GM23248 (cell line): ENCODE measurements at regions not wholly inside any gene's neighbourhood (a gene's known extent, or its start where the extent isn't known, plus 50 kb on each side); places are given as distances from the start of the nearest gene placed in this dataset.
A peak's percentile ranks its signal among the peaks of the same experiment; 100 is the strongest.
"Not testable (repeated sequence)": the region's sequence is repeated elsewhere in the genome, so short reads cannot be mapped to it uniquely, and the experiment has no call there.

Experiments
- DNase-seq: peaks from one replicate; pipeline ENCODE4 v3.0.0-alpha.2; 2015
- H2AFZ ChIP-seq: fragments of 200-600 bp; sonication (generic); 2 replicates; pipeline ENCODE4 v1.6.1; 2016; ENCODE audit warnings: antibody characterized with exemption
- H3F3A ChIP-seq: fragments of 200-600 bp; sonication (generic); 2 replicates; pipeline ENCODE4 v1.6.1; 2016; ENCODE audit warnings: mild to moderate bottlenecking, antibody characterized with exemption, mixed run types; ENCODE audit not compliant: insufficient read depth
- H3K27ac ChIP-seq: fragments of 200-600 bp; sonication (generic); 2 replicates; pipeline ENCODE4 v1.5.1; 2016; ENCODE audit warnings: mild to moderate bottlenecking
- H3K27me3 ChIP-seq: fragments of 200-600 bp; sonication (generic); replicated peaks from 2 replicates; pipeline ENCODE4 v1.6.1; 2016; ENCODE audit warnings: mild to moderate bottlenecking; ENCODE audit not compliant: insufficient read depth
- H3K36me3 ChIP-seq: fragments of 200-600 bp; sonication (generic); 2 replicates; pipeline ENCODE4 v1.6.1; 2016; ENCODE audit warnings: low read depth, mild to moderate bottlenecking
- H3K4me1 ChIP-seq: fragments of 200-600 bp; sonication (generic); 2 replicates; pipeline ENCODE4 v1.6.1; 2016; ENCODE audit warnings: mild to moderate bottlenecking; ENCODE audit not compliant: insufficient read depth
- H3K4me2 ChIP-seq: fragments of 200-600 bp; sonication (generic); one replicate; pipeline ENCODE4 v1.6.1; 2016; ENCODE audit warnings: mild to moderate bottlenecking; ENCODE audit not compliant: unreplicated experiment
- H3K4me3 ChIP-seq: fragments of 200-600 bp; sonication (generic); 2 replicates; pipeline ENCODE4 v1.5.1; 2016; ENCODE audit warnings: mild to moderate bottlenecking
- H3K79me2 ChIP-seq: fragments of 200-600 bp; sonication (generic); 2 replicates; pipeline ENCODE4 v1.6.1; 2016; ENCODE audit warnings: mild to moderate bottlenecking; ENCODE audit not compliant: insufficient read depth
- H3K9ac ChIP-seq: fragments of 200-600 bp; sonication (generic); 2 replicates; pipeline ENCODE4 v1.6.1; 2016; ENCODE audit warnings: mild to moderate bottlenecking
- H3K9me2 ChIP-seq: fragments of 200-600 bp; sonication (generic); 2 replicates; pipeline ENCODE4 v1.6.1; 2016; ENCODE audit warnings: mixed run types, mild to moderate bottlenecking, moderate library complexity; ENCODE audit not compliant: insufficient read depth
- H3K9me3 ChIP-seq: fragments of 200-600 bp; sonication (generic); one replicate; pipeline ENCODE4 v1.6.1; 2017; ENCODE audit warnings: low read depth
- H4K20me1 ChIP-seq: fragments of 200-600 bp; sonication (generic); 2 replicates; pipeline ENCODE4 v1.6.0; 2016; ENCODE audit not compliant: insufficient read depth
- WGBS, 2 experiments: methylation state at CpG; one replicate each; pipeline ENCODE4 v1.1.6; 2015 to 2017; ENCODE audit warnings: low lambda C conversion rate in 2 of 2, low coverage in 1 of 2; ENCODE audit errors: missing lambda C conversion rate in 2 of 2; 5-methylcytosine and 5-hydroxymethylcytosine counted together
- in situ Hi-C: fragments of 300-500 bp; cut with MboI; formaldehyde crosslinking; loops from 2 replicates; pipeline ENCODE4 v1.15.0; 2020

DNA sequence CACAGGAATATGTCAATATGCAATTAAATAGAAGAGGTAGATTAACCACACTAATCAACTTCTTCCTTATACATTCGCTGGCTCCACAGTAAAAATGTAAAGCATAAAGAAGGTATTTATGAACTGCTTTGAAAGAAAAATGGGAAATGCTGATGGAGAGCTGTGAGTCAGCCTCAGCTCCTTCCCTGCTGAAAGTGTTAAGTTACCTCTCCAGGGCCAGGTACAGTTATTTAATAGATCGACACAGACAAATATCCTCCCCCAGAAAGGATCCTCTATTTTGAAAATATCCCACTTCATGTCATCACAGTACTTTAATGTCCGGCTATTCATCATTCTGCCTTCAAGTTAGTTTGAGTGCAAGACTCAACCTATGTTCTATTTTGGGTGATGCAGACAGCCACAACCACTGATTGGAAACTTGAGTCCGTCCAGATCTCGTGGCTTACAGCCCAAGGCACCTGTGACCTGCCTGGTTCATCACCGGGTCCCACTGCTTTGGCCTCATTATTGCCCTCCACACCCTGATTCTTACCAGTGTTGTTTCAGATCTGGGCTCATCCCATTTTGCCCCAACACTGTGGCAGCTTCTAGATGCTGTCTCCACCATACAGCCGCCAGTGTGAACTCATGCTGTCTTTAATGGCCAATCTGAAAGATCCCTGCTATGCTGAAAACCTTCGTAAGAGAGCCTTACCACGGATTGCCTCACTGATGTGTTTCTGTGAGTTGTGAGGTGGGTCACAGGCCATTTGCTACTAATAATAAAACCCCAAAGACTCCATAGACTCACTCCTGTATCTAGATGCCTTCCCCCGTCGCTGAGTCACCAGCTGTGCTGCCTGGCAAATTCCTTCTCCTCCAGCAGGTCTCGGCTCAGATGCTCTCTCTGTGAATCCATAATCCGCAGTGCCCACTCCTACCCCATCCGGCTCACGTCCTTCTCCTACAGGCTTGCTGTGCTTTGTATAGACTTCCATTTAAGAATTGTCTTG is 56.2 kb upstream of the DDAH1 start:
- peak overlapping the region; percentile 65 for H3K9ac ChIP-seq
- 15 to 25% methylated on average over 11 to 12 of the region's 15 CpGs for WGBS, 2 experiments
- H3K36me3 ChIP-seq, H2AFZ ChIP-seq, H3K9me2 ChIP-seq, in situ Hi-C loops, H3K27me3 ChIP-seq, H3K9me3 ChIP-seq, H4K20me1 ChIP-seq: not testable (repeated sequence)
- H3K4me3 ChIP-seq: peak overlapping the region; percentile 19
- DNase-seq: peak; percentile 84
- H3K4me1 ChIP-seq: peaks cover 58% of the 10 kb centered on the region
- H3K79me2 ChIP-seq: peaks cover 70% of the 10 kb centered on the region
- peak overlapping the region; percentile 83 for H3K27ac ChIP-seq
- H3F3A ChIP-seq: peaks cover 66% of the 10 kb centered on the region
- H3K4me2 ChIP-seq: peak overlapping the region; percentile 59

DNA sequence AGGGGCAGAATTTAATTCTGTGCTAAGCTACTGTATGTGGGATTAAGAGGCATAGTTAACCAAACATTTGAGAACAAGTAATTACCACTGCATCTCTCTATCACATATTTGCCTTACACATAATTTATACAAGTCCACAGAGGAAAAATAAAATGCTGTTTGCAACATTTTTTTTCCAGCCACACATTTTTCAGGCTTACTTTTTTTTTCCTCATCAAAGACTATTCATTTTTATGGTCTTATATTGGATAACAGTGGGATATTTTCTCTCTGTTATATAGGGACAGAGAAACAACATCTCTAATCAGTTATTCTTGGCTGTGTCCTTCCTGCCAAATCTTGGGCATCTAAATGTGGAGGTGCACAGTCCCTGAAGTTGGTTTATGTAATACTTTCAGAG is 57.5 kb upstream of the DDAH1 start:
- Histone ChIP-seq H3K4me2 (peak overlapping the region; percentile 59), H3K9ac (peak overlapping the region; percentile 28; the same call in 1 of the 2 replicates), H3K79me2 (peaks cover 71% of the 10 kb centered on the region), H3K4me3 (0 out of 2 replicates have a peak overlapping the region, but pooled peaks have one; percentile 29), H3K27ac (peak overlapping the region; percentile 94), H3F3A (peaks cover 77% of the 10 kb centered on the region), H3K4me1 (peaks cover 68% of the 10 kb centered on the region)
- H3K9me2 ChIP-seq, H2AFZ ChIP-seq, H3K36me3 ChIP-seq, H3K9me3 ChIP-seq, H3K27me3 ChIP-seq, H4K20me1 ChIP-seq, in situ Hi-C loops, DNase-seq: not testable (repeated sequence)

DNA sequence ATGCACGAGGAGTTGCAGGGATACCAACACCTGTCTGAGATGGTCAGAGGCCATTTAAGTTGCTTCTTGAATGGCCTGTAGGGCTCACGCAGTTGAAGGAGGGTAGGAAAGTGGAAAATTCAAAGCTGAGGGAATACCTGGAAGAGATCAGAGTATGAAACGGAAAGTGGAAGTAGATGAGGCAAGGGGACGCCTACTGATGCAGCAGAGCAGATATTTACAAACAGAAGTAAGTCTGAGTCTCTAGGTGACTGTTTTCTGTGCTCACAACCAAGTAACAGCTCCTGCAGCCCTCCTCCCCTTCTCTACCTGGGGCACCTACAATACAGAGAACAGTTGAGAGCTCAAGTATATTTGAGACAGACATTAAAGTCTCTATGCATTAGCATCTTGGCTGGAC is 57.5 kb upstream of the CCN1 start:
- peaks cover 77% of the 10 kb centered on the region for H3F3A ChIP-seq
- H3K36me3 ChIP-seq, H3K9me3 ChIP-seq, in situ Hi-C loops, H3K4me2 ChIP-seq, H2AFZ ChIP-seq, H3K4me3 ChIP-seq, H3K9me2 ChIP-seq, H3K9ac ChIP-seq, DNase-seq, H4K20me1 ChIP-seq, H3K27me3 ChIP-seq: not testable (repeated sequence)
- H3K4me1 ChIP-seq: peaks cover 67% of the 10 kb centered on the region
- 91 to 97% methylated on average over 3 to 4 of the region's 4 CpGs for WGBS, 2 experiments
- H3K27ac ChIP-seq: peak overlapping the region; percentile 94
- peaks cover 71% of the 10 kb centered on the region for H3K79me2 ChIP-seq

DNA sequence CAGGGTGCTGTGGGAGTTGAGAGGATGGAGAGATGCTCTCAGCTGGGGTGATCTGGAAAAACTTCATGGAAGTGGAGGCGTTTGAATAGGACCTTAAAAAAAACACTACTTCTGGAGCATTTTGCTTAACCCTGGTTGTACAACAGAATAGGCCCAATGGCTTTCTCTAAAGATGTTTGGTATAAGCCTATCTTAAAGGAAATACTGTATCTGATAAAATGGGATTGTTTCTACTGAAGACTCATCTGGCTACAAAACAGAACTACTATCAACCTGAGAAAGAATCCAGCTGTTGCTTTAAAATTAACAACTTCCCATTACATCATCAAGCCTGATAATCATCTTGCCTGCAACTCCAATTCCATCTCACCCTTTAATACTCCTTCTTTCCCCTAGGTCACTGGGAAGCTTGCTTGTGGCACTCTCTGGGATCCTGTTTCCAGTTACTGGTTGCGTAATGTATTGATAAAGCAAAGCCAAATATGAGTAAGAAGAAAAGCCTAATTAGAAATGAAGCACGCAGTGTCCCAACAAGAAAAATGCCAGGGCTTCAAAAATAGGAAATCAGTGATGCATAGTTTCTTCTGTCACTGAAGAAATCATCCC is 56.2 kb upstream of the CCN1 start:
- H4K20me1 ChIP-seq, H3K9me3 ChIP-seq, H3K36me3 ChIP-seq, H3K9me2 ChIP-seq, H3K4me3 ChIP-seq, H3K27me3 ChIP-seq, in situ Hi-C loops, H2AFZ ChIP-seq: not testable (repeated sequence)
- Histone ChIP-seq H3K27ac (peak overlapping the region; percentile 94), H3K9ac (peak overlapping the region; percentile 76), H3K4me2 (peak overlapping the region; percentile 76), H3K79me2 (peaks cover 69% of the 10 kb centered on the region), H3F3A (peaks cover 67% of the 10 kb centered on the region), H3K4me1 (peaks cover 63% of the 10 kb centered on the region)
- DNase-seq: peak; percentile 69
- 9 to 11% methylated on average over 2 of the region's 3 CpGs for WGBS, 2 experiments

DNA sequence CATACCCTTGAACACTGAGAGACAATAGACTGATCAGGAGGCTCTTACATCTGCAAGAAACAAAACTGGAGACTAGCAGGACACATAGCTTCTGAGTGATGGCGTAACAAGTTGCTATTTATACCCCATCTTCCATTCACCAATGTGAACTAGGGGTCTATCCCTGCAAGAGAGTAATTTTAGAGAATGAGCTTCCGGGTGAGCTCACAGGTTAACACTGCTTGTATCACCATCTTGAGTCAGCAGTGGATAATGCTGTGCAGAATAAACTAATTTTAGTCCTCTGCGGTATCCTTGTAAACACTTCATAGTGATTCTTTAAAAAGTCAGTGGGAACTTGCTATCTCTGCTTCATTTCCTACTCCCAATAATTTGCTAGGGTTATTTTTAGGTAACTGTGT is 55.0 kb upstream of the CCN1 start:
- H3K4me1 ChIP-seq: peaks cover 50% of the 10 kb centered on the region
- H3K27ac ChIP-seq: peak overlapping the region; percentile 94
- peak; percentile 62 for DNase-seq
- peaks cover 65% of the 10 kb centered on the region for H3K79me2 ChIP-seq
- H2AFZ ChIP-seq, H3K9me2 ChIP-seq, H4K20me1 ChIP-seq, H3K36me3 ChIP-seq, H3K27me3 ChIP-seq, H3K9me3 ChIP-seq, in situ Hi-C loops: not testable (repeated sequence)
- H3K4me2 ChIP-seq: peak overlapping the region; percentile 76
- peaks cover 56% of the 10 kb centered on the region for H3F3A ChIP-seq
- H3K9ac ChIP-seq: peak overlapping the region; percentile 76
- peak overlapping the region; percentile 51 for H3K4me3 ChIP-seq
- WGBS, 2 experiments: 0 to 3% methylated on average over 2 of the region's 3 CpGs

DNA sequence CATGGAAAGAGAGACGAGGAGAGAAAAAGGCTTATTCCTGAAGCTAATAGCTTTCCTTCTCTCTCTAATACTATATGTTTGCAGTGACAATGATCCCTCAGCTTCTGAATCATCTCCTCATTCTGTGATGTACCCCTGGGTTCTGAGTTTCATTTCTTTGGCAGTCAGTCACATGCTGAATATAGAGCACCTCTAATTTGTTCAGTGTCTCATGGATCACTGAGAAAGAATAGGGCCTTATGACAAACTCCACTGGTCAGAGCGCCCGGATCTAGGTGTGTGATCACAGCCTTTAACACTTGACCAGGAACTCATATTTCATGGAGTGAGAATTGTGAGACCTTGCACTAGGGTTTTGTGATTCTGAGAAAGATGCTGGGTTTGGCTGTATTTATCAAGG is 54.3 kb upstream of the CCN1 start:
- peak; percentile 48 for DNase-seq
- H3K4me3 ChIP-seq: peak overlapping the region; percentile 51
- H3K27me3 ChIP-seq, H3K36me3 ChIP-seq, in situ Hi-C loops, H3K9me2 ChIP-seq, H3K9me3 ChIP-seq, H2AFZ ChIP-seq, H4K20me1 ChIP-seq: not testable (repeated sequence)
- peak overlapping the region; percentile 94 for H3K27ac ChIP-seq
- peaks cover 50% of the 10 kb centered on the region for H3F3A ChIP-seq
- H3K9ac ChIP-seq: peak overlapping the region; percentile 72
- H3K79me2 ChIP-seq: peaks cover 69% of the 10 kb centered on the region
- H3K4me1 ChIP-seq: peaks cover 46% of the 10 kb centered on the region
- H3K4me2 ChIP-seq: peak overlapping the region; percentile 59
- whole genome bisulfite sequencing, 2 experiments: 45 to 47% methylated on average over 3 of the region's 3 CpGs

DNA sequence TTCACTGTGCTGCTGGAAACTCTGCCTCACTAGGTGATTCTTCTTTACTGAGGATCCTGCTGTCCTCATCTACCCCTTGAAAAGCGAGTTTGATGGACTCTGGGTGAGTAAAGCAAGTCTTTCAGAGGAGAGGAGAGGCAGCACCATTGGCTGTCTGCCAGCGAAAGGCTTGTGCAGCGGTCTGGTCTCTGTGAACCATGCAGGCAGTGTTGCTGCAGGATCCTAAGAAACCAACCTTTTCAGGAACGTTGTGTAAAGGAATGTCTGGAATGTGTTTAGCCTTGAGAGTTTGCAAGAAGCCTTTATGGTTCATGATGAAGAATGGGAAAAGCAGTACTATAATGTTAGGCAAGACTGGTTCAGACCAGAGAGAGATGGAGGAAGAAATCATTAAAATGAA is 53.4 kb upstream of the CCN1 start:
- H4K20me1 ChIP-seq, H2AFZ ChIP-seq, H3K36me3 ChIP-seq, H3K27me3 ChIP-seq, in situ Hi-C loops, H3K9me3 ChIP-seq, H3K9me2 ChIP-seq: not testable (repeated sequence)
- Histone ChIP-seq H3K9ac (peak overlapping the region; percentile 28; the same call in 1 of the 2 replicates), H3K27ac (peak overlapping the region; percentile 66), H3K4me2 (peak overlapping the region; percentile 29), H3K4me3 (0 out of 2 replicates have a peak overlapping the region, but pooled peaks have one; percentile 1), H3K4me1 (peaks cover 46% of the 10 kb centered on the region), H3F3A (peaks cover 50% of the 10 kb centered on the region), H3K79me2 (peaks cover 77% of the 10 kb centered on the region)
- DNase-seq: peak; percentile 86
- 0 to 3% methylated on average over 4 of the region's 4 CpGs for WGBS, 2 experiments
